Chondrocyte (in vitro differentiated cells): ENCODE measurements at regions not wholly inside any gene's neighbourhood (a gene's known extent, or its start where the extent isn't known, plus 50 kb on each side); places are given as distances from the start of the nearest gene placed in this dataset.

Experiments
- DNase-seq: peaks from one replicate; pipeline ENCODE4 v3.0.0; 2021; ENCODE audit warnings: mixed read lengths, low spot score
- H3K27ac Mint-ChIP-seq: one replicate; pipeline ENCODE4 v1.8.0; 2021; ENCODE audit warnings: mild to moderate bottlenecking, moderate library complexity, mixed read lengths; ENCODE audit not compliant: unreplicated experiment
- H3K27me3 Mint-ChIP-seq: 2 replicates; pipeline ENCODE4 v1.8.0; 2021; ENCODE audit warnings: low read depth, mixed read lengths
- H3K36me3 Mint-ChIP-seq: 2 replicates; pipeline ENCODE4 v1.8.0; 2021; ENCODE audit warnings: low read depth, mixed read lengths
- H3K4me1 Mint-ChIP-seq: 2 replicates; pipeline ENCODE4 v1.8.0; 2021; ENCODE audit warnings: low read depth, mild to moderate bottlenecking, mixed read lengths
- H3K4me3 Mint-ChIP-seq: one replicate; pipeline ENCODE4 v1.8.0; 2021; ENCODE audit warnings: mild to moderate bottlenecking, moderate library complexity, mixed read lengths; ENCODE audit not compliant: unreplicated experiment
- H3K9me3 Mint-ChIP-seq: 2 replicates; pipeline ENCODE4 v1.8.0; 2021; ENCODE audit warnings: low read depth, mixed read lengths
- TF ChIP-seq, protein P1 (sequence below): fragments of 200-600 bp; sonication (generic); IDR thresholded peaks from 2 replicates; pipeline ENCODE4 v1.5.0; 2021; ENCODE audit warnings: antibody characterized with exemption, mild to moderate bottlenecking, moderate library complexity

DNA sequence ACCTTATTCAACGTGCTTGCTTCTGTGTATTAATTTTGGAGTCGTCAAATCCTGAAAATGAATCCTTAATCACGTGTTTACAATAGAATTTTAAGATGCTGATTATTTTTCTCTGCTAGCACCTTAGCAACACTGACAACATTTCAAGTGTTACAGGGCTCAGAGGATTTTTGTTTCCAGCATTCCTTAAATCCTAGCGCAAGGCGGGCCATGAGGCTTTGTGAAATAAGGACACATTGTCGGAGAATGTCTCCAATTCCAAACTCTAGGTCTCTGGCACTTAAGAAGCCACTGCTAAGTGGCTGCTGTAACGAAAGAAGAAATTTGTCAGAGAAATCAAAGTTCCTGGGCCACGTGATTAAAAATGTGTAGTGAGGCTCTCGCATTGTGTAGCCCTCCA lies 390.9 kb upstream of the CELF2 start:
- no peak overlapping the region for H3K4me3 Mint-ChIP-seq
- H3K27me3 Mint-ChIP-seq: no peaks in the 10 kb centered on the region
- no peak for DNase-seq
- TF ChIP-seq, protein P1, sequence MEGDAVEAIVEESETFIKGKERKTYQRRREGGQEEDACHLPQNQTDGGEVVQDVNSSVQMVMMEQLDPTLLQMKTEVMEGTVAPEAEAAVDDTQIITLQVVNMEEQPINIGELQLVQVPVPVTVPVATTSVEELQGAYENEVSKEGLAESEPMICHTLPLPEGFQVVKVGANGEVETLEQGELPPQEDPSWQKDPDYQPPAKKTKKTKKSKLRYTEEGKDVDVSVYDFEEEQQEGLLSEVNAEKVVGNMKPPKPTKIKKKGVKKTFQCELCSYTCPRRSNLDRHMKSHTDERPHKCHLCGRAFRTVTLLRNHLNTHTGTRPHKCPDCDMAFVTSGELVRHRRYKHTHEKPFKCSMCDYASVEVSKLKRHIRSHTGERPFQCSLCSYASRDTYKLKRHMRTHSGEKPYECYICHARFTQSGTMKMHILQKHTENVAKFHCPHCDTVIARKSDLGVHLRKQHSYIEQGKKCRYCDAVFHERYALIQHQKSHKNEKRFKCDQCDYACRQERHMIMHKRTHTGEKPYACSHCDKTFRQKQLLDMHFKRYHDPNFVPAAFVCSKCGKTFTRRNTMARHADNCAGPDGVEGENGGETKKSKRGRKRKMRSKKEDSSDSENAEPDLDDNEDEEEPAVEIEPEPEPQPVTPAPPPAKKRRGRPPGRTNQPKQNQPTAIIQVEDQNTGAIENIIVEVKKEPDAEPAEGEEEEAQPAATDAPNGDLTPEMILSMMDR: no peak
- H3K27ac Mint-ChIP-seq: no peak overlapping the region
- H3K4me1 Mint-ChIP-seq: peaks cover 6% of the 10 kb centered on the region
- H3K36me3 Mint-ChIP-seq: no peaks in the 10 kb centered on the region
- H3K9me3 Mint-ChIP-seq: no peaks in the 10 kb centered on the region

DNA sequence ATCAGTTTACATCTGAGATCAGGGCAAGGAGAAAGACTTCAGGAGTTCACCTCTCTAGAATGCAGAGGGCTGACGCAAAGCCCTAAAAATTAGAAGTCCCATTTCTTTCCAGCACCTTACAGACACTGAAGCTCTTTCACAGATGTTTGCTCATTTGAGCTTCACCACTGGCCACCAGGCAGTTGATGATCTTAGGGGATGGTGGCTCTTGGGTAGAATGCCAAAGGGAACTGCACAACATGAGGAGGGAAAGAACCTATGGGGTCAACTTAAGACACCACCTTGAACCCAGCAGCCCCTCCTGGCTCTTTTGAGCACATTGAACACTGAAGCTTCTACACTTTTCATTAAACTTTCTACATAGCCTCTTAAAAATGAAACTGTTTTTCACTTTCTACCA lies 390.3 kb upstream of the CELF2 start:
- TF ChIP-seq, protein P1: no peak
- H3K9me3 Mint-ChIP-seq: no peaks in the 10 kb centered on the region
- H3K4me1 Mint-ChIP-seq: peaks cover 6% of the 10 kb centered on the region
- H3K27me3 Mint-ChIP-seq: no peaks in the 10 kb centered on the region
- DNase-seq: no peak
- no peak overlapping the region for H3K4me3 Mint-ChIP-seq
- H3K36me3 Mint-ChIP-seq: no peaks in the 10 kb centered on the region
- H3K27ac Mint-ChIP-seq: no peak overlapping the region

DNA sequence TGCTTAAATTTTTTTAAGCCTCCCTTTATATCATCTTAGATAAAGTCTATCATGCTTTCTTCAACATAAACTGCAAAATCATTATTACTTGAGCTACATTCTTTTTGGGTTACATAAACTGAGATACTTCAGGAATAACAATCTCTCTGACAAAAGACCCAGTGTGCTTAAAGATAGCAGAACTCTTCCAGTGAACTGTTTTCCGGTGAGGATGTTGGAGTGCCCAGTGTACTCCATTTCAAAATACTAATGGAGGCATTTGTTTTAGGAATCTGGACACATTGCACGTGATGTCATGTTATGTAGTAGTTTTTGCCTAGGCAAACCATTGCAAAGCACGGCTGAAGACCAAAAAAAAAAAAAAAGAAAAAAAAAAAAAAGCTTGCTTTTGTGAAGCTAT lies 388.2 kb upstream of the CELF2 start:
- H3K36me3 Mint-ChIP-seq: no peaks in the 10 kb centered on the region
- H3K27me3 Mint-ChIP-seq: no peaks in the 10 kb centered on the region
- no peak overlapping the region for H3K27ac Mint-ChIP-seq
- peaks cover 6% of the 10 kb centered on the region for H3K4me1 Mint-ChIP-seq
- H3K9me3 Mint-ChIP-seq: no peaks in the 10 kb centered on the region
- DNase-seq: no peak
- TF ChIP-seq, protein P1: no peak
- no peak overlapping the region for H3K4me3 Mint-ChIP-seq

DNA sequence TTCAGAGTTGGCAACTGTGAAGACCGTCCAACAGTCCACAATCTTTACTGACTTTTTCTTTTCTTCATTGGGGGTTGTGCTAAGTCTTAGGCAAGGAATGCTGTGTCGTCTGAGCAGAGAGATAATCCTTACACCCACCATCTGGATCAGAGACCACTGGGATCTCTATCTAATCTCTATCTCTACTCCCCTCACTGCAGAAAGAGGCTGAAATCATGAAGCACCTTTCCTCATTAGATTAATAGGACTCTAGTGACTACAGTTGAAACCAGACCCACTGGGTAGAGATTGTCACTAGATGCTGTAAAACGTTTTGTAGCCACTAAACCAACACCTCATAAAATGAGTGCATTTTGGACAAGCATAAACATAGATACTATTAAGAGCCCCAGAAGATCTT lies 387.4 kb upstream of the CELF2 start:
- H3K4me3 Mint-ChIP-seq: no peak overlapping the region
- H3K27ac Mint-ChIP-seq: no peak overlapping the region
- H3K9me3 Mint-ChIP-seq: no peaks in the 10 kb centered on the region
- TF ChIP-seq, protein P1: no peak
- DNase-seq: no peak
- no peaks in the 10 kb centered on the region for H3K36me3 Mint-ChIP-seq
- H3K27me3 Mint-ChIP-seq: no peaks in the 10 kb centered on the region
- H3K4me1 Mint-ChIP-seq: peaks cover 6% of the 10 kb centered on the region

DNA sequence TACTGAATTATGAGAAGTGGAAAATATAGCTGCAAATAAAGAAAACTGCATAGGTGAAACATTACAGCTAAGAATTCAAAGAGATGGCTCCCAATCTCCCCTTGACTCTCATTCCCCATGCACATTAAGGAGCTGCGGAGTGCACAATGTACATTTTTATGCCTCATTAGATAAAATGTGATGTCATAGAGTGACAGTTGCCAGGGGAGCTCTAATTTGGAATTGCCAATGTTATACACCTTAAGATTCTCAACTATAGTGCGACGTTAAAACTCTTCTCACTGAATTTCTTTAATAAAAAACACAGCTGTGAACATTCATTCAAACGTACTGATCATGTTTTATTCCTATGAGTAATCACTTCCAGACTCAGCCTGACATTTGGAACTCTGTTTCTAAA lies 386.9 kb upstream of the CELF2 start:
- H3K36me3 Mint-ChIP-seq: no peaks in the 10 kb centered on the region
- TF ChIP-seq, protein P1: no peak
- H3K4me3 Mint-ChIP-seq: no peak overlapping the region
- H3K27me3 Mint-ChIP-seq: no peaks in the 10 kb centered on the region
- H3K27ac Mint-ChIP-seq: no peak overlapping the region
- H3K9me3 Mint-ChIP-seq: no peaks in the 10 kb centered on the region
- no peak for DNase-seq
- peaks cover 6% of the 10 kb centered on the region for H3K4me1 Mint-ChIP-seq
